ENCODE measurements at regions not wholly inside any gene's neighbourhood (a gene's known extent, or its start where the extent isn't known, plus 50 kb on each side); places are given as distances from the start of the nearest gene placed in this dataset.
"Not testable (repeated sequence)": the region's sequence is repeated elsewhere in the genome, so short reads cannot be mapped to it uniquely, and the experiment has no call there.

DNA sequence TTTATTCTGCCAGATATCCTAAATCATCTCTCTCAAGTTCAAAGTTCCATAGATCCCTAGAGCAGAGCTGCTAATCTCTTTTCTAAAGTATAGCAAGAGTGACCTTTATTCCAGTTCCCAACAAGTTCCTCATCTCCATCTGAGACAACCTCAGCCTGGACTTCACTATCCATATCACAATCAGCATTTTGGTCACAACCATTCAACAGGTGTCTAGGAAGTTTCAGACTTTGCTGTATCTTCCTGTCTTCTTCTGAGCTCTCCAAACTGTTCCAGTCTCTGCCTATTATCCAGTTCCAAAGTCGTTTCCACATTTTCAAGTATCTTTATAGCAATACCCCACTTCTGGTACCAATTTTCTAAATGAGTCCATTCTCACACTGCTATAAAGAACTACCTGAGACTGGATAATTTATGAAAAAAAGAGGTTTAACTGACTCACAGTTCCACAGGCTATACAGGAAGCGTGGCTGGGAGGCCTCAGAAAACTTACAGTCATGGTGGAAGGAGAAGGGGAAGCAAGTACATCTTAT, 148.7 kb upstream of the FNDC3A start:
- H2BK15ac ChIP-seq (ENCODE audit: low read length); H3K27ac ChIP-seq (ENCODE audit: low read depth, low read length); H2BK5ac ChIP-seq (ENCODE audit: low read depth, low read length); H2BK20ac ChIP-seq (ENCODE audit: low read length); H3K36me3 ChIP-seq (ENCODE audit: control insufficient read depth in 2 of 4, insufficient read depth in 4 of 4, low read length in 3 of 4); CTCF ChIA-PET (ENCODE audit: partially characterized antibody); H3K79me1 ChIP-seq (ENCODE audit: low read depth, low read length); H3K14ac ChIP-seq (ENCODE audit: insufficient read length); H3K4me3 ChIP-seq (ENCODE audit: extremely low read depth in 1 of 4, insufficient read depth in 2 of 4, low read depth in 3 of 4, low read length in 4 of 4); H3K4me2 ChIP-seq (ENCODE audit: insufficient read depth in 1 of 2, low read depth in 2 of 2, low read length in 2 of 2); H2BK120ac ChIP-seq (replicated peaks; ENCODE audit: low read depth, low read length); H4K91ac ChIP-seq (replicated peaks; ENCODE audit: insufficient read length, low read length); H3K23me2 ChIP-seq (ENCODE audit: low read depth, low read length); DNase-seq (ENCODE audit: low read depth in 1 of 2, low spot score in 2 of 2); H3K18ac ChIP-seq (ENCODE audit: extremely low read depth, low read length); H2AFZ ChIP-seq (ENCODE audit: low read length); FAIRE-seq; H3K9ac ChIP-seq (replicated peaks in 1 of 4; ENCODE audit: extremely low read depth in 1 of 4, low read depth in 3 of 4, low read length in 3 of 4); POLR2A ChIA-PET (ENCODE audit: partially characterized antibody); H4K8ac ChIP-seq (ENCODE audit: extremely low read depth, insufficient read depth, low read length); H3K27me3 ChIP-seq (replicated peaks in 1 of 4; ENCODE audit: control insufficient read depth in 3 of 4, extremely low read depth in 1 of 4, insufficient read depth in 3 of 4, low read length in 3 of 4); H2BK12ac ChIP-seq (ENCODE audit: low read depth, low read length); H4K5ac ChIP-seq (ENCODE audit: insufficient read length, low read depth, low read length); H3K79me2 ChIP-seq (ENCODE audit: control insufficient read depth in 1 of 2, insufficient read depth in 2 of 2, low read length in 2 of 2); H3K56ac ChIP-seq (replicated peaks; ENCODE audit: insufficient read length, low read depth, low read length); H3K23ac ChIP-seq (ENCODE audit: insufficient read length); H4K20me1 ChIP-seq (replicated peaks in 1 of 2; ENCODE audit: control insufficient read depth in 1 of 2, insufficient read depth in 2 of 2, low read length in 2 of 2); H3K4me1 ChIP-seq (replicated peaks in 1 of 4; ENCODE audit: control insufficient read depth in 3 of 4, insufficient read depth in 4 of 4, low read length in 3 of 4); H2AK5ac ChIP-seq (ENCODE audit: low read depth, low read length); H3K4ac ChIP-seq (replicated peaks; ENCODE audit: insufficient read length, low read depth, low read length): not testable (repeated sequence)
- WGBS, 2 experiments (ENCODE audit: extremely low coverage in 1 of 2, insufficient coverage in 1 of 2, insufficient read length in 1 of 2, insufficient replicate concordance in 2 of 2, low coverage in 1 of 2, low lambda C conversion rate in 2 of 2, missing lambda C conversion rate in 1 of 2), result 43% methylated on average over 2 of the region's 2 CpGs; no CpG with 5 or more reads in 1 of the 2 experiments
- H3K9me3 ChIP-seq (ENCODE audit: insufficient read depth in 2 of 2, low read depth in 1 of 2, low read length in 1 of 2), result peaks cover 12 to 16% of the 10 kb centered on the region in 2 experiments
